ENCODE measurements at regions not wholly inside any gene's neighbourhood (a gene's known extent, or its start where the extent isn't known, plus 50 kb on each side); places are given as distances from the start of the nearest gene placed in this dataset.

DNA sequence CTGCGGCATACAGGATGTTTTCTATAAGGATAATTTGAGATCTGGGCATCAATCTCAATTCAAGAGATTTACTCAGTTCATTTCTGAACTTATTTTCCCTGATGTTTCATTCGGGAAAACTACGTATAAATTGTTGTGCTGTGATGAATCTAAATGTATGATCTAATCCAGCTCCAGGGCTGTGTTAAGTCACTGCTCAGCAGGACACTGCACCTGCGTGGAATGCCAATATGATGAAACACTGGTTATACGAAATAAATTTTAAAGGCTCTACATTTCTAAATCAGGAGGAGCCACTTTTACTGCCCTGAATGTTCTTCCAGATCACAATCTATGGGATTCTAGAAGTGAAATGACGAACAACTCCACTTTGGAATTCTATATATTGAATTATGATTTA is 259.0 kb downstream of the HNMT start:
- Histone ChIP-seq H3K4me1 (ENCODE audit: insufficient read depth) (no peaks in the 10 kb centered on the region), H2AFZ (no peak overlapping the region), H3K4me3 (no peak overlapping the region), H3K9me3 (ENCODE audit: low read depth) (no peaks in the 10 kb centered on the region), H3K79me2 (no peaks in the 10 kb centered on the region), H3K27me3 (no peaks in the 10 kb centered on the region), H3K9me2 (replicated peaks; ENCODE audit: insufficient read depth) (no peaks in the 10 kb centered on the region), H3K27ac (no peak overlapping the region), H3K4me2 (no peak overlapping the region), H3K36me3 (replicated peaks; ENCODE audit: insufficient read depth, low read depth) (no peaks in the 10 kb centered on the region), H4K20me1 (ENCODE audit: insufficient read depth, poor library complexity, severe bottlenecking) (no peaks in the 10 kb centered on the region)
- DNase-seq (ENCODE audit: low spot score): no peak
- 80% methylated on average over 6 of the region's 6 CpGs for WGBS (ENCODE audit: low lambda C conversion rate, missing lambda C conversion rate)
- TF ChIP-seq EZH2 (IDR thresholded peaks at IDR 0.05; ENCODE audit: borderline replicate concordance) (no peak), EZH2phosphoT487 (IDR thresholded peaks at IDR 0.05; ENCODE audit: low read depth, severe bottlenecking, unreplicated experiment) (no peak)
- TF ChIP-seq, protein P1, sequence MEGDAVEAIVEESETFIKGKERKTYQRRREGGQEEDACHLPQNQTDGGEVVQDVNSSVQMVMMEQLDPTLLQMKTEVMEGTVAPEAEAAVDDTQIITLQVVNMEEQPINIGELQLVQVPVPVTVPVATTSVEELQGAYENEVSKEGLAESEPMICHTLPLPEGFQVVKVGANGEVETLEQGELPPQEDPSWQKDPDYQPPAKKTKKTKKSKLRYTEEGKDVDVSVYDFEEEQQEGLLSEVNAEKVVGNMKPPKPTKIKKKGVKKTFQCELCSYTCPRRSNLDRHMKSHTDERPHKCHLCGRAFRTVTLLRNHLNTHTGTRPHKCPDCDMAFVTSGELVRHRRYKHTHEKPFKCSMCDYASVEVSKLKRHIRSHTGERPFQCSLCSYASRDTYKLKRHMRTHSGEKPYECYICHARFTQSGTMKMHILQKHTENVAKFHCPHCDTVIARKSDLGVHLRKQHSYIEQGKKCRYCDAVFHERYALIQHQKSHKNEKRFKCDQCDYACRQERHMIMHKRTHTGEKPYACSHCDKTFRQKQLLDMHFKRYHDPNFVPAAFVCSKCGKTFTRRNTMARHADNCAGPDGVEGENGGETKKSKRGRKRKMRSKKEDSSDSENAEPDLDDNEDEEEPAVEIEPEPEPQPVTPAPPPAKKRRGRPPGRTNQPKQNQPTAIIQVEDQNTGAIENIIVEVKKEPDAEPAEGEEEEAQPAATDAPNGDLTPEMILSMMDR (IDR thresholded peaks at IDR 0.05; ENCODE audit: poor library complexity): no peak

DNA sequence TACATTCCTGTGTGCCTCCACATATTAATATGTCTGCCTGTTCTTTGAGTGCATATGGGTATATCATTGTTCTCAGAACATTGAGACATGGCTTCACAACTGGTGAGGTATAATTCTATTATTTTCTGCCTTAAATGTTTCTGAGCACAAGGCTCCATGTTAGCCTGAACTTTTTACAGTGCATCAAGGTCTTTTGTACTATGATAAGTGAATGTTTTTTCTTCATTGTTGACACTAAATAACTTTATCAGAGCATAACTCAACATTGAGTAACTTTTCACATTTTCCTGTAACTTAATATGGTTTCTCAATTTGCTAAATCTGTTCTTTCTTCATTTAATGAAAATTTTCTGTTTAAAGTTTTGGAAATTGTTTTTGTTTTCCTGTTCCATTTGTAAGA is 262.9 kb downstream of the HNMT start:
- DNase-seq (ENCODE audit: low spot score): no peak
- TF ChIP-seq EZH2 (IDR thresholded peaks at IDR 0.05; ENCODE audit: borderline replicate concordance) (no peak), EZH2phosphoT487 (IDR thresholded peaks at IDR 0.05; ENCODE audit: low read depth, severe bottlenecking, unreplicated experiment) (no peak)
- TF ChIP-seq, protein P1 (IDR thresholded peaks at IDR 0.05; ENCODE audit: poor library complexity): no peak
- no peaks in the 10 kb centered on the region for H3K27me3 ChIP-seq
- H3K4me3 ChIP-seq: no peak overlapping the region
- H3K27ac ChIP-seq: no peak overlapping the region
- no peaks in the 10 kb centered on the region for H4K20me1 ChIP-seq (ENCODE audit: insufficient read depth, poor library complexity, severe bottlenecking)
- no peak overlapping the region for H3K4me2 ChIP-seq
- H2AFZ ChIP-seq: no peak overlapping the region
- no peaks in the 10 kb centered on the region for H3K4me1 ChIP-seq (ENCODE audit: insufficient read depth)
- H3K79me2 ChIP-seq: no peaks in the 10 kb centered on the region
- no peaks in the 10 kb centered on the region for H3K9me3 ChIP-seq (ENCODE audit: low read depth)
- no peaks in the 10 kb centered on the region for H3K36me3 ChIP-seq (replicated peaks; ENCODE audit: insufficient read depth, low read depth)
- H3K9me2 ChIP-seq (replicated peaks; ENCODE audit: insufficient read depth): no peaks in the 10 kb centered on the region

DNA sequence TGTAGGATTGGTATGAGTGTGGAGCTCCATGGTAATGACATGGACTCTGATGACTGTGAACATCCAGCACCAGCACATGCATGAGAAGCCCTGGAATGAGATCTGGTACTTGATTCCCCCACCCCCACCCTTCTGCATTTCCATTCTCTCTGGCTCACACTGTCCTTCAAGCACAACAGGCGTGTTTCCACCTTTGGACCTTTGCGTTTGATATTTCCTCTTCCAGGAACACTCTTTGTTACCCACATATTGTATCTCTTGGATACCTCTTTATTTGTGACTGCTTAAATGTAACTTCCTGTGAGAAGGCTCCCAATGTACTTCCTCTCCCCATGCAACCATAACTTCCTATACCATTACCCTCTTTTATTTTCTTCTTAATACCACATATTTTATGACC is 263.8 kb downstream of the HNMT start:
- no peak overlapping the region for H3K4me2 ChIP-seq
- no peaks in the 10 kb centered on the region for H3K79me2 ChIP-seq
- no peak overlapping the region for H3K4me3 ChIP-seq
- no peak overlapping the region for H3K27ac ChIP-seq
- no peak overlapping the region for H2AFZ ChIP-seq
- TF ChIP-seq EZH2phosphoT487 (IDR thresholded peaks at IDR 0.05; ENCODE audit: low read depth, severe bottlenecking, unreplicated experiment): no peak
- TF ChIP-seq EZH2 (IDR thresholded peaks at IDR 0.05; ENCODE audit: borderline replicate concordance): no peak
- TF ChIP-seq, protein P1 (IDR thresholded peaks at IDR 0.05; ENCODE audit: poor library complexity): no peak
- H3K27me3 ChIP-seq: no peaks in the 10 kb centered on the region
- no peak for DNase-seq (ENCODE audit: low spot score)
- H3K9me2 ChIP-seq (replicated peaks; ENCODE audit: insufficient read depth): no peaks in the 10 kb centered on the region
- no peaks in the 10 kb centered on the region for H3K36me3 ChIP-seq (replicated peaks; ENCODE audit: insufficient read depth, low read depth)
- no peaks in the 10 kb centered on the region for H3K4me1 ChIP-seq (ENCODE audit: insufficient read depth)
- H4K20me1 ChIP-seq (ENCODE audit: insufficient read depth, poor library complexity, severe bottlenecking): no peaks in the 10 kb centered on the region
- no peaks in the 10 kb centered on the region for H3K9me3 ChIP-seq (ENCODE audit: low read depth)
- WGBS (ENCODE audit: low lambda C conversion rate, missing lambda C conversion rate): 84% methylated on average over 2 of the region's 2 CpGs

DNA sequence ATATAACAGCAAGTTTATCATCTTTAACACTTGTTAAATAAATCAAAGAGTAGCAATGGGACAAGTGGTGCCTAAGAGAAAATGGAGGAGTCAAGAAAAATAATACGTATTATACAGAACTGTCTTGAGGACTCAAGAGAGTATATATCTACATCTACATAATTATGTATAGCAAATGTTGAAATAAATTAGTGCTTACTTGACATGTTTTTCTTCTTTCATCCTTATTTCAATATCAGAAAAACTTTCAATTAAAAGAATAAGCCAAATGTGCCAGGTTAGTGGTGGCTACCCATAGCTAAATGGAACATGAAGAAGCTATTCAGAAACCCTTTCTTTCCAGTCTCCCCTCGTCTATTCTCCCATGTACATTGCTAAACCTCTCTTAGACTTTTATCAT is 267.3 kb upstream of the SPOPL start:
- Histone ChIP-seq H3K27ac (no peak overlapping the region), H3K4me3 (no peak overlapping the region), H3K36me3 (replicated peaks; ENCODE audit: insufficient read depth, low read depth) (no peaks in the 10 kb centered on the region), H3K4me2 (no peak overlapping the region), H2AFZ (no peak overlapping the region), H3K9me2 (replicated peaks; ENCODE audit: insufficient read depth) (no peaks in the 10 kb centered on the region), H4K20me1 (ENCODE audit: insufficient read depth, poor library complexity, severe bottlenecking) (no peaks in the 10 kb centered on the region), H3K9me3 (ENCODE audit: low read depth) (no peaks in the 10 kb centered on the region), H3K27me3 (no peaks in the 10 kb centered on the region), H3K4me1 (ENCODE audit: insufficient read depth) (peaks cover 6% of the 10 kb centered on the region), H3K79me2 (no peaks in the 10 kb centered on the region)
- no peak for DNase-seq (ENCODE audit: low spot score)
- WGBS (ENCODE audit: low lambda C conversion rate, missing lambda C conversion rate): 97% methylated on average over 2 of the region's 2 CpGs
- TF ChIP-seq EZH2 (IDR thresholded peaks at IDR 0.05; ENCODE audit: borderline replicate concordance) (no peak), EZH2phosphoT487 (IDR thresholded peaks at IDR 0.05; ENCODE audit: low read depth, severe bottlenecking, unreplicated experiment) (no peak)
- TF ChIP-seq, protein P1 (IDR thresholded peaks at IDR 0.05; ENCODE audit: poor library complexity): no peak

All from hepatocyte (in vitro differentiated cells).